ENCODE measurements at regions not wholly inside any gene's neighbourhood (a gene's known extent, or its start where the extent isn't known, plus 50 kb on each side); places are given as distances from the start of the nearest gene placed in this dataset.

- TF ChIP-seq CTCF (conservative IDR thresholded peaks at IDR 0.05 in 1 of 2, IDR thresholded peaks at IDR 0.05 in 1 of 2; ENCODE audit: extremely low read depth in 1 of 2, insufficient read depth in 1 of 2, low read depth in 1 of 2, low read length in 2 of 2) (no peak), EZH2 (IDR thresholded peaks at IDR 0.05; ENCODE audit: borderline replicate concordance, low read length) (no peak)
Measured at GRCh38 chr9:90722071-90722470, 79.4 kb upstream of the DIRAS2 start.

All from mammary epithelial cell (primary cell).